IMR-90 (cell line): ENCODE measurements at regions not wholly inside any gene's neighbourhood (a gene's known extent, or its start where the extent isn't known, plus 50 kb on each side); places are given as distances from the start of the nearest gene placed in this dataset.

Experiments
- ATAC-seq: fragments of 200-7000 bp; cut with Tn5 transposase; 2 replicates; pipeline ENCODE4 v1.9.1; 2020; ENCODE audit warnings: low read depth, mild to moderate bottlenecking, moderate library complexity
- BruUV-seq: library from RNA; stranded (reverse); fragments of 400-500 nt; replicated peaks from 2 replicates; lab custom pipeline; 2021; lab: Mats Ljungman, UMichigan
- CTCF ChIA-PET: fragments of 300-600 bp; formaldehyde crosslinking; extraction: SDS; loops from one replicate; lab custom pipeline; 2021; ENCODE audit warnings: antibody characterized with exemption; lab: Yijun Ruan, JAX
- POLR2A ChIA-PET: fragments of 300-600 bp; sonication (Branson Sonifier 250); formaldehyde crosslinking; loops from one replicate; lab custom pipeline; 2022; ENCODE audit warnings: antibody characterized with exemption; ENCODE audit not compliant: unreplicated experiment; lab: Charles Lee
- DNase-seq: peaks from one replicate; pipeline ENCODE4 v3.0.0; 2013
- H2AFZ ChIP-seq: replicated peaks from 2 replicates; pipeline ENCODE3; 2013; ENCODE audit warnings: low read length, mild to moderate bottlenecking; ENCODE audit not compliant: poor library complexity
- H2AK5ac ChIP-seq: 2 replicates; pipeline ENCODE4 v1.6.1; 2013; ENCODE audit warnings: low read depth, low read length, inconsistent platforms
- H2AK9ac ChIP-seq: replicated peaks from 2 replicates; pipeline ENCODE3; 2013; ENCODE audit warnings: mild to moderate bottlenecking, low read depth, low read length, moderate library complexity; ENCODE audit not compliant: poor library complexity
- H2BK120ac ChIP-seq: 2 replicates; pipeline ENCODE4 v1.6.1; 2013; ENCODE audit warnings: low read depth, low read length, inconsistent platforms
- H2BK15ac ChIP-seq: 3 replicates; pipeline ENCODE4 v1.6.1; 2013; ENCODE audit warnings: low read depth, low read length, inconsistent platforms
- H2BK20ac ChIP-seq: 2 replicates; pipeline ENCODE4 v1.6.1; 2013; ENCODE audit warnings: low read depth, mild to moderate bottlenecking, inconsistent platforms, low read length, moderate library complexity
- H2BK5ac ChIP-seq: 2 replicates; pipeline ENCODE4 v1.6.1; 2013; ENCODE audit warnings: mild to moderate bottlenecking, low read depth, low read length, inconsistent platforms; ENCODE audit not compliant: poor library complexity, severe bottlenecking
- H3K14ac ChIP-seq: replicated peaks from 2 replicates; pipeline ENCODE4 v1.6.1; 2013; ENCODE audit warnings: low read depth, low read length, inconsistent platforms
- H3K18ac ChIP-seq: 2 replicates; pipeline ENCODE4 v1.6.1; 2013; ENCODE audit warnings: low read depth, low read length, control low read depth
- H3K23ac ChIP-seq: 2 replicates; pipeline ENCODE4 v1.6.1; 2013; ENCODE audit warnings: low read depth, low read length, inconsistent platforms
- H3K27ac ChIP-seq: 2 replicates; pipeline ENCODE4 v1.5.1; 2013; ENCODE audit warnings: mild to moderate bottlenecking, control low read depth, low read length; ENCODE audit not compliant: insufficient read depth
- H3K27me3 ChIP-seq: 2 replicates; pipeline ENCODE4 v1.6.1; 2013; ENCODE audit warnings: low read length; ENCODE audit not compliant: control insufficient read depth, insufficient read depth
- H3K36me3 ChIP-seq: 2 replicates; pipeline ENCODE4 v1.6.1; 2013; ENCODE audit warnings: low read length, mixed read lengths; ENCODE audit not compliant: control insufficient read depth, insufficient read depth
- H3K4ac ChIP-seq: 2 replicates; pipeline ENCODE4 v1.6.1; 2013; ENCODE audit warnings: low read depth, low read length, inconsistent platforms
- H3K4me1 ChIP-seq: 2 replicates; pipeline ENCODE4 v1.6.1; 2013; ENCODE audit warnings: low read length, mixed read lengths; ENCODE audit not compliant: control insufficient read depth, insufficient read depth
- H3K4me2 ChIP-seq: 2 replicates; pipeline ENCODE4 v1.6.1; 2013; ENCODE audit warnings: low read depth, mild to moderate bottlenecking, control low read depth, low read length, moderate library complexity
- H3K4me3 ChIP-seq: 2 replicates; pipeline ENCODE4 v1.5.1; 2013; ENCODE audit warnings: low read depth, mild to moderate bottlenecking, control low read depth, low read length, moderate library complexity; ENCODE audit not compliant: insufficient read depth
- H3K56ac ChIP-seq: 2 replicates; pipeline ENCODE4 v1.6.1; 2013; ENCODE audit warnings: low read length, inconsistent platforms; ENCODE audit not compliant: insufficient read depth; ENCODE audit errors: extremely low read depth
- H3K79me1 ChIP-seq, 2 experiments: 2 replicates each; pipeline ENCODE4 v1.6.1; 2013; ENCODE audit warnings: low read length in 2 of 2, inconsistent platforms in 1 of 2, low read depth in 1 of 2
- H3K9ac ChIP-seq: 2 replicates; pipeline ENCODE4 v1.6.1; 2013; ENCODE audit warnings: low read depth, low read length, control low read depth
- H3K9me1 ChIP-seq: 2 replicates; pipeline ENCODE4 v1.6.1; 2013; ENCODE audit warnings: low read length, inconsistent platforms; ENCODE audit not compliant: insufficient read depth
- H3K9me3 ChIP-seq: 2 replicates; pipeline ENCODE4 v1.6.1; 2013; ENCODE audit warnings: low read length; ENCODE audit not compliant: control insufficient read depth, insufficient read depth
- H4K20me1 ChIP-seq: 2 replicates; pipeline ENCODE4 v1.6.1; 2013; ENCODE audit warnings: low read length, inconsistent platforms; ENCODE audit not compliant: insufficient read depth
- H4K5ac ChIP-seq: 2 replicates; pipeline ENCODE4 v1.6.1; 2013; ENCODE audit warnings: mild to moderate bottlenecking, low read depth, low read length, control low read depth
- H4K8ac ChIP-seq, 2 experiments: 2 replicates each; pipeline ENCODE4 v1.6.1; 2013; ENCODE audit warnings: low read depth in 2 of 2, low read length in 2 of 2, control low read depth in 1 of 2, inconsistent platforms in 1 of 2
- H4K91ac ChIP-seq: 2 replicates; pipeline ENCODE4 v1.6.1; 2013; ENCODE audit warnings: low read depth, low read length, inconsistent platforms; ENCODE audit not compliant: insufficient read depth
- BHLHE40 ChIP-seq: fragments of 150-350 bp; IDR thresholded peaks from 2 replicates; pipeline ENCODE4 v1.6.1; 2016; ENCODE audit warnings: mild to moderate bottlenecking, low read depth, low read length
- CEBPB ChIP-seq: IDR thresholded peaks from 2 replicates; pipeline ENCODE4 v1.6.1; 2012; ENCODE audit warnings: low read depth, low read length, improper control_type of control experiment
- CHD1 ChIP-seq: IDR thresholded peaks from 2 replicates; pipeline ENCODE4 v1.6.1; 2012; ENCODE audit warnings: low read depth, low read length, improper control_type of control experiment
- FOS ChIP-seq: fragments of 150-350 bp; IDR thresholded peaks from 2 replicates; pipeline ENCODE4 v1.6.1; 2016; ENCODE audit warnings: low read depth, low read length
- MAFK ChIP-seq: IDR thresholded peaks from 2 replicates; pipeline ENCODE4 v1.6.1; 2012; ENCODE audit warnings: low read depth, low read length, improper control_type of control experiment
- MAZ ChIP-seq: IDR thresholded peaks from 2 replicates; pipeline ENCODE4 v1.6.1; 2012; ENCODE audit warnings: low read depth, mild to moderate bottlenecking, low read length, improper control_type of control experiment, moderate library complexity, borderline replicate concordance
- MXI1 ChIP-seq: IDR thresholded peaks from 2 replicates; pipeline ENCODE4 v1.6.1; 2012; ENCODE audit warnings: low read depth, mild to moderate bottlenecking, low read length, moderate library complexity, borderline replicate concordance
- NFE2L2 ChIP-seq: fragments of 150-350 bp; IDR thresholded peaks from 2 replicates; pipeline ENCODE4 v1.6.1; 2016; ENCODE audit warnings: low read depth, mild to moderate bottlenecking, low read length
- POLR2A ChIP-seq: IDR thresholded peaks from 2 replicates; pipeline ENCODE4 v1.6.1; 2012; ENCODE audit warnings: mild to moderate bottlenecking, low read depth, low read length
- RAD21 ChIP-seq: IDR thresholded peaks from 2 replicates; pipeline ENCODE4 v1.6.1; 2012; ENCODE audit warnings: low read length, improper control_type of control experiment
- RCOR1 ChIP-seq: IDR thresholded peaks from 2 replicates; pipeline ENCODE4 v1.6.1; 2012; ENCODE audit warnings: mild to moderate bottlenecking, low read length, improper control_type of control experiment; ENCODE audit not compliant: insufficient replicate concordance
- RFX5 ChIP-seq: IDR thresholded peaks from 2 replicates; pipeline ENCODE4 v1.8.0; 2012; ENCODE audit warnings: low read depth, mild to moderate bottlenecking, low read length, moderate library complexity
- SMC3 ChIP-seq: fragments of 150-350 bp; IDR thresholded peaks from 2 replicates; pipeline ENCODE4 v1.6.1; 2016; ENCODE audit warnings: low read depth, mild to moderate bottlenecking, antibody characterized with exemption, low read length, moderate library complexity
- USF2 ChIP-seq: fragments of 150-350 bp; IDR thresholded peaks from 2 replicates; pipeline ENCODE4 v1.6.1; 2017; ENCODE audit warnings: mild to moderate bottlenecking, antibody characterized with exemption, low read length, low read depth
- WGBS, 2 experiments: methylation state at CpG; one replicate each; pipeline versions ENCODE4 v1.1.5 to v1.1.7; 2013; ENCODE audit warnings: missing lambda C conversion rate in 2 of 2; ENCODE audit not compliant: insufficient read length in 1 of 2; ENCODE audit errors: extremely low coverage in 2 of 2; 5-methylcytosine and 5-hydroxymethylcytosine counted together
- dilution Hi-C: fragments of 300-500 bp; cut with HindIII; formaldehyde crosslinking; loops from one replicate; pipeline ENCODE4 v1.14.3; 2018; ENCODE audit warnings: low sequenced_read_pairs; ENCODE audit not compliant: unreplicated experiment
- in situ Hi-C: fragments of 300-500 bp; cut with MboI; formaldehyde crosslinking; loops from 3 replicates; pipeline ENCODE4 v1.14.3; 2019; ENCODE audit warnings: low sequenced_read_pairs, inconsistent platforms, mixed read lengths
- intact Hi-C: fragments of 100-400 bp; cut with micrococcal nuclease; formaldehyde crosslinking; loops from 2 replicates; pipeline ENCODE4 v1.10.0; 2022
- TF ChIP-seq, protein P1 (sequence below): fragments of 150-350 bp; IDR thresholded peaks from 2 replicates; pipeline ENCODE4 v1.6.1; 2016; ENCODE audit warnings: low read depth, mild to moderate bottlenecking, low read length, moderate library complexity, borderline replicate concordance

GRCh38 chr1:98333936-98334335 is 327.6 kb upstream of the SNX7 start:
- H3K9me1 ChIP-seq: no peaks in the 10 kb centered on the region
- H4K91ac ChIP-seq: no peak overlapping the region
- no peak for ATAC-seq
- BruUV-seq: no TSS peak
- no peak overlapping the region for H3K18ac ChIP-seq
- H2BK15ac ChIP-seq: no peak overlapping the region
- in situ Hi-C loops (no loop called here), dilution Hi-C loops (no loop called here), intact Hi-C loops (no loop called here)
- H3K56ac ChIP-seq: no peak overlapping the region
- no peak overlapping the region for H3K14ac ChIP-seq
- ChIA-PET POLR2A (no interaction called here), CTCF (no interaction called here)
- H2BK20ac ChIP-seq: no peak overlapping the region
- H3K4me1 ChIP-seq: 0 out of 2 replicates have a peak, but pooled peaks cover 2% of the 10 kb centered on the region
- TF ChIP-seq MAZ (no peak), SMC3 (no peak), BHLHE40 (no peak), MAFK (no peak), USF2 (no peak), NFE2L2 (no peak), CHD1 (no peak), RAD21 (no peak), POLR2A (no peak), MXI1 (no peak), CEBPB (no peak), RCOR1 (no peak), RFX5 (no peak), FOS (no peak)
- TF ChIP-seq, protein P1, sequence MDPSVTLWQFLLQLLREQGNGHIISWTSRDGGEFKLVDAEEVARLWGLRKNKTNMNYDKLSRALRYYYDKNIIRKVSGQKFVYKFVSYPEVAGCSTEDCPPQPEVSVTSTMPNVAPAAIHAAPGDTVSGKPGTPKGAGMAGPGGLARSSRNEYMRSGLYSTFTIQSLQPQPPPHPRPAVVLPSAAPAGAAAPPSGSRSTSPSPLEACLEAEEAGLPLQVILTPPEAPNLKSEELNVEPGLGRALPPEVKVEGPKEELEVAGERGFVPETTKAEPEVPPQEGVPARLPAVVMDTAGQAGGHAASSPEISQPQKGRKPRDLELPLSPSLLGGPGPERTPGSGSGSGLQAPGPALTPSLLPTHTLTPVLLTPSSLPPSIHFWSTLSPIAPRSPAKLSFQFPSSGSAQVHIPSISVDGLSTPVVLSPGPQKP: no peak
- no peak overlapping the region for H2AK5ac ChIP-seq
- WGBS, 2 experiments: no CpG with 5 or more reads among the region's 3 CpGs
- no peaks in the 10 kb centered on the region for H3K27me3 ChIP-seq
- no peaks in the 10 kb centered on the region for H4K20me1 ChIP-seq
- H2AK9ac ChIP-seq: no peak overlapping the region
- no peak overlapping the region for H2BK5ac ChIP-seq
- H4K8ac ChIP-seq: no peak overlapping the region
- H3K4me3 ChIP-seq: no peak overlapping the region
- H4K5ac ChIP-seq: no peak overlapping the region
- H3K4me2 ChIP-seq: no peak overlapping the region
- no peaks in the 10 kb centered on the region for H3K79me1 ChIP-seq
- no peak overlapping the region for H2AFZ ChIP-seq
- H3K27ac ChIP-seq: no peak overlapping the region
- no peak overlapping the region for H3K9ac ChIP-seq
- H3K36me3 ChIP-seq: no peaks in the 10 kb centered on the region
- H3K9me3 ChIP-seq: no peaks in the 10 kb centered on the region
- H3K23ac ChIP-seq: no peak overlapping the region
- no peak overlapping the region for H2BK120ac ChIP-seq
- H3K4ac ChIP-seq: no peak overlapping the region
- no peak for DNase-seq
